ENCODE measurements at regions not wholly inside any gene's neighbourhood (a gene's known extent, or its start where the extent isn't known, plus 50 kb on each side); places are given as distances from the start of the nearest gene placed in this dataset.
A peak's percentile ranks its signal among the peaks of the same experiment; 100 is the strongest.

GRCh38 chr2:10964052-10964790 lies 52.5 kb downstream of the KCNF1 start:
- DNase-seq (ENCODE audit: low spot score) = peak; percentile 69

- DNase-seq (ENCODE audit: low spot score) = no peak
Observed at GRCh38 chr2:10965241-10965843, 53.6 kb downstream of the KCNF1 start.

- DNase-seq (ENCODE audit: low spot score) = no peak
Observed at GRCh38 chr2:10966056-10966455, 54.3 kb downstream of the KCNF1 start.

- DNase-seq (ENCODE audit: low spot score) = no peak
Observed at GRCh38 chr2:10966741-10967140, 55.0 kb downstream of the KCNF1 start.

GRCh38 chr2:10968176-10968575 lies 56.4 kb downstream of the KCNF1 start:
- DNase-seq (ENCODE audit: low spot score) = no peak

- no peak for DNase-seq (ENCODE audit: low spot score)
Observed at GRCh38 chr2:10970666-10971065, 58.9 kb downstream of the KCNF1 start.

- no peak for DNase-seq (ENCODE audit: low spot score)
Observed at GRCh38 chr2:10971161-10971887, 59.6 kb downstream of the KCNF1 start.

GRCh38 chr2:10971888-10972260 lies 60.1 kb downstream of the KCNF1 start:
- DNase-seq (ENCODE audit: low spot score) = no peak

- DNase-seq (ENCODE audit: low spot score) = no peak
Observed at GRCh38 chr2:10972683-10973433, 61.1 kb downstream of the KCNF1 start.

- DNase-seq (ENCODE audit: low spot score) = no peak
Observed at GRCh38 chr2:10973766-10974165, 62.0 kb downstream of the KCNF1 start.

- DNase-seq (ENCODE audit: low spot score) = peak; percentile 18
Observed at GRCh38 chr2:10977003-10977402, 65.3 kb downstream of the KCNF1 start.

- no peak for DNase-seq (ENCODE audit: low spot score)
Observed at GRCh38 chr2:10977621-10978020, 65.9 kb downstream of the KCNF1 start.

- no peak for DNase-seq (ENCODE audit: low spot score)
Observed at GRCh38 chr2:10978090-10978670, 66.4 kb downstream of the KCNF1 start.

- no peak for DNase-seq (ENCODE audit: low spot score)
Observed at GRCh38 chr2:10980071-10980470, 68.3 kb downstream of the KCNF1 start.

GRCh38 chr2:10980886-10981425 lies 69.2 kb downstream of the KCNF1 start:
- DNase-seq (ENCODE audit: low spot score) = no peak

- no peak for DNase-seq (ENCODE audit: low spot score)
Observed at GRCh38 chr2:10981451-10981850, 69.7 kb downstream of the KCNF1 start.

- DNase-seq (ENCODE audit: low spot score) = no peak
Observed at GRCh38 chr2:10981941-10982431, 70.3 kb downstream of the KCNF1 start.

GRCh38 chr2:10982931-10983701 lies 71.4 kb downstream of the KCNF1 start:
- peak; percentile 45 for DNase-seq (ENCODE audit: low spot score)

- no peak for DNase-seq (ENCODE audit: low spot score)
Observed at GRCh38 chr2:10983711-10984110, 72.0 kb downstream of the KCNF1 start.

GRCh38 chr2:10984418-10985135 lies 72.8 kb downstream of the KCNF1 start:
- no peak for DNase-seq (ENCODE audit: low spot score)

Data from AG08396 (cell line).